ENCODE measurements at regions not wholly inside any gene's neighbourhood (a gene's known extent, or its start where the extent isn't known, plus 50 kb on each side); places are given as distances from the start of the nearest gene placed in this dataset.

DNA sequence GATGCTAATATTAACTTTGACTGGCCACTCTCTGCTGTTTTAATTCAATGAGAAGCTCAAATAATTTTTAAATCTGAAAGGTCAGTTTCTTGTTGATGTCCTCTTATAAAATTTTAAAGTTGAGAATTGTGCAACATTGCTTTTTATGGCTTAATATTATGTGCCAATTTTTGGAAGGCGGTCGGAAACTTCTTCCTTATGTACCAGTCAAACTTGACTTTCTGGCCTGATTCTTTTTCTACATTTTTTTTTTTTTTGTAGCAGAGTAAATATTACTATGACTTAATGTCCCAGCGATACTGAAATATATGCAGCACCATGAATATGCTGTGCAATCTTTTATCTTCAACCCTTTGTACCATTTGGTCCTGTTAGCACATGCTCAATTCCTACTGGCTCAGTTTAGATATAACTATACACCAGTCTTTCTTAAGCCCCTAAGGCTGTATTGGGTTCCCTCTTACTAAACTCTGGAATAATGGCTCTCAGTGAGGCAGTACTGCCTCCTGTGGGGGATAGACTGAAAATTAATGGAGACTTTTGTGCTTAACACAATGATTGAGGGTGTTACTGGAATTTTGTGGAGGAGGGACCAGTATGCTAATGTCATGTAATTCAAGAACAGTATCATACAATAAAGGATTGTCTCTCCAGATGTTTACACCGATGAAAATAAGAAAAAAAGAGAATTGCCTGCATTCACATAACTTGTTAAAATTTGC is 156.4 kb upstream of the SYNCRIP start:
- TF ChIP-seq, protein P1, sequence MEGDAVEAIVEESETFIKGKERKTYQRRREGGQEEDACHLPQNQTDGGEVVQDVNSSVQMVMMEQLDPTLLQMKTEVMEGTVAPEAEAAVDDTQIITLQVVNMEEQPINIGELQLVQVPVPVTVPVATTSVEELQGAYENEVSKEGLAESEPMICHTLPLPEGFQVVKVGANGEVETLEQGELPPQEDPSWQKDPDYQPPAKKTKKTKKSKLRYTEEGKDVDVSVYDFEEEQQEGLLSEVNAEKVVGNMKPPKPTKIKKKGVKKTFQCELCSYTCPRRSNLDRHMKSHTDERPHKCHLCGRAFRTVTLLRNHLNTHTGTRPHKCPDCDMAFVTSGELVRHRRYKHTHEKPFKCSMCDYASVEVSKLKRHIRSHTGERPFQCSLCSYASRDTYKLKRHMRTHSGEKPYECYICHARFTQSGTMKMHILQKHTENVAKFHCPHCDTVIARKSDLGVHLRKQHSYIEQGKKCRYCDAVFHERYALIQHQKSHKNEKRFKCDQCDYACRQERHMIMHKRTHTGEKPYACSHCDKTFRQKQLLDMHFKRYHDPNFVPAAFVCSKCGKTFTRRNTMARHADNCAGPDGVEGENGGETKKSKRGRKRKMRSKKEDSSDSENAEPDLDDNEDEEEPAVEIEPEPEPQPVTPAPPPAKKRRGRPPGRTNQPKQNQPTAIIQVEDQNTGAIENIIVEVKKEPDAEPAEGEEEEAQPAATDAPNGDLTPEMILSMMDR (IDR thresholded peaks at IDR 0.05; ENCODE audit: poor library complexity, severe bottlenecking): no peak
- ATAC-seq (ENCODE audit: low read depth) (no peak), DNase-seq (ENCODE audit: low spot score) (no peak)
- no peaks in the 10 kb centered on the region for H3K36me3 ChIP-seq (ENCODE audit: low read depth)
- H3K9me3 ChIP-seq (ENCODE audit: severe bottlenecking): peaks cover 2% of the 10 kb centered on the region
- H3K4me1 ChIP-seq (ENCODE audit: insufficient read depth, poor library complexity, severe bottlenecking): no peaks in the 10 kb centered on the region
- H3K4me3 ChIP-seq (ENCODE audit: severe bottlenecking): no peak overlapping the region
- peaks cover 4% of the 10 kb centered on the region for H3K27me3 ChIP-seq (ENCODE audit: insufficient read depth, poor library complexity, severe bottlenecking)
- H3K27ac ChIP-seq (ENCODE audit: poor library complexity, severe bottlenecking): no peak overlapping the region

DNA sequence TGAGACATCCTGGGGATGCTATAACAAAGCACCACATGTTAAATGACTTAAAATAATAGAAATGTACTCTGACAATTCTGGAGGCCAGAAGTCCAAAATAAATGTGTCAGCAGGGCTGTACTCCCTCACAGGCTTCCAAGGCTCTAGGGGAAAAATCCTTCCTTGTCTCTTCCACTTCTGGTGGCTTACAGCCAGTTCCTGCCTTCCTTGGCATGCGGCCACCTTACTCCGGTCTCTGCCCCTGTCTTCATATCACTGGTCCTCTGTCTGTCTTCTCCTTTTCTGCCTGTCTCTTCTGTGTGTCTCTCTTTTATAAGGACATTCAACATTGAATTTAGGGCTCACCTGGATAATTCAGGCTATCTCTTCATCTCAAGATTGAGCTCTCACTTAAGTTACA is 155.3 kb upstream of the SYNCRIP start:
- H3K4me1 ChIP-seq (ENCODE audit: insufficient read depth, poor library complexity, severe bottlenecking): no peaks in the 10 kb centered on the region
- H3K27ac ChIP-seq (ENCODE audit: poor library complexity, severe bottlenecking): no peak overlapping the region
- TF ChIP-seq, protein P1 (IDR thresholded peaks at IDR 0.05; ENCODE audit: poor library complexity, severe bottlenecking): no peak
- DNase-seq (ENCODE audit: low spot score): no peak
- H3K4me3 ChIP-seq (ENCODE audit: severe bottlenecking): no peak overlapping the region
- no peak for ATAC-seq (ENCODE audit: low read depth)
- H3K9me3 ChIP-seq (ENCODE audit: severe bottlenecking): peaks cover 2% of the 10 kb centered on the region
- H3K36me3 ChIP-seq (ENCODE audit: low read depth): no peaks in the 10 kb centered on the region
- peaks cover 4% of the 10 kb centered on the region for H3K27me3 ChIP-seq (ENCODE audit: insufficient read depth, poor library complexity, severe bottlenecking)

DNA sequence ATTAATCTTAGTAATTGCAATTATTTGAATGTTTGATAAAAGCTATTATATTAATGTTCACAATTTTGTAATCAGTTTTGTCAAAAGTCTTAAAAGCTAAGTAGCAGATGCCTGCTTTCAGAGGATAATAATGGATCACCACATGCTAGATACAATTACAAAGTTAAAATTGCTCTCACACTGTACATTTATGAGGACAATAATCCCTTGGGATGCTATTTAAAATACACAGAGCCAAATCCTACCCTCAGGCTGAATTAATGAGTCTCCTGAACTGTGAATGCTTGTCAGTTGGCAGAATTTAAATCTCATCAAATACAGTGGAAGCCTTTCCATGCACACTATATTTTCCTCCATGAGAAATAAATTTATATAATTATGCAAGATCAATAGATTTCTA is 153.3 kb upstream of the SYNCRIP start:
- Histone ChIP-seq H3K27me3 (ENCODE audit: insufficient read depth, poor library complexity, severe bottlenecking) (peaks cover 4% of the 10 kb centered on the region), H3K4me3 (ENCODE audit: severe bottlenecking) (no peak overlapping the region), H3K9me3 (ENCODE audit: severe bottlenecking) (peaks cover 2% of the 10 kb centered on the region), H3K27ac (ENCODE audit: poor library complexity, severe bottlenecking) (no peak overlapping the region), H3K36me3 (ENCODE audit: low read depth) (no peaks in the 10 kb centered on the region), H3K4me1 (ENCODE audit: insufficient read depth, poor library complexity, severe bottlenecking) (peaks cover 3% of the 10 kb centered on the region)
- TF ChIP-seq, protein P1 (IDR thresholded peaks at IDR 0.05; ENCODE audit: poor library complexity, severe bottlenecking): no peak
- no peak for ATAC-seq (ENCODE audit: low read depth)
- DNase-seq (ENCODE audit: low spot score): no peak

DNA sequence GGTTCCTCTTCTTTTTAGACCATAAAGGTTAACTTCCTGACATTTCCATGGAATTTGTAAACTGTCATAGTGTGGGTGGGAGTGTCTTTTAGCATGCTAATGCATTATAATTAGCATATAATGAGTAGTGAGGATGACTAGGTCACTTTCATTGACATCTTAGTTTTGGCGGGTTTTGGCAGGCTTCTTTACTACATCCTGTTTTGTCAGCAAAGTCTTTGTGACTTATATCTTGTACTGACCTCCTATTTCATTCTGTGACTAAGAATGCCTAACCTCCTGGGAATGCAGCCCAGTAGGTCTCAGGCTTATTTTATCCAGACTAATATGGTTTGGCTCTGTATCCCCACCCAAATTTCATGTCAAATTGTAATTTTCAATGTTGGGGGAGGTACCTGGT is 149.6 kb upstream of the SYNCRIP start:
- Histone ChIP-seq H3K27ac (ENCODE audit: poor library complexity, severe bottlenecking) (no peak overlapping the region), H3K9me3 (ENCODE audit: severe bottlenecking) (no peaks in the 10 kb centered on the region), H3K27me3 (ENCODE audit: insufficient read depth, poor library complexity, severe bottlenecking) (peaks cover 4% of the 10 kb centered on the region), H3K36me3 (ENCODE audit: low read depth) (no peaks in the 10 kb centered on the region), H3K4me3 (ENCODE audit: severe bottlenecking) (no peak overlapping the region), H3K4me1 (ENCODE audit: insufficient read depth, poor library complexity, severe bottlenecking) (peaks cover 3% of the 10 kb centered on the region)
- DNase-seq (ENCODE audit: low spot score) (no peak), ATAC-seq (ENCODE audit: low read depth) (peak; percentile 64; the same call in 2 of the 3 replicates)
- TF ChIP-seq, protein P1 (IDR thresholded peaks at IDR 0.05; ENCODE audit: poor library complexity, severe bottlenecking): no peak

DNA sequence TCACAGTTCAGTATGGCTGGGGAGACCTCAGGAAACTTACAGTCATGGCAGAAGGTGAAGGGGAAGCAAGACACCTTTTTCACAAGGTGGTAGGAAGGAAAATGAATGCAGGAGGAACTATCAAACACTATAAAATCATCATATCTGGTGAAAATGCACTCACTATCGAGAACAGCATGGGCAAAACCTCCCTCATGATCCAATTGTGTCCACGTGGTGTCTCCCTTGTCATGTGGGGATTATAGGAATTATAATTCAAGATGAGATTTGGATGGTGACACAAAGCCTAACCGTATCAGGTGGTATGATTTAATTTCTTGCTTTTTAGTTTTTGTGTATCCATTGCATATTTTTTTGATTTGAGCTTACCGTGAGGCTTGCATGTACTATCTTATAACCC is 133.2 kb upstream of the SYNCRIP start:
- H3K4me1 ChIP-seq (ENCODE audit: insufficient read depth, poor library complexity, severe bottlenecking): no peaks in the 10 kb centered on the region
- no peaks in the 10 kb centered on the region for H3K9me3 ChIP-seq (ENCODE audit: severe bottlenecking)
- TF ChIP-seq, protein P1 (IDR thresholded peaks at IDR 0.05; ENCODE audit: poor library complexity, severe bottlenecking): peak; percentile 29
- ATAC-seq (ENCODE audit: low read depth) (no peak), DNase-seq (ENCODE audit: low spot score) (no peak)
- H3K36me3 ChIP-seq (ENCODE audit: low read depth): no peaks in the 10 kb centered on the region
- no peak overlapping the region for H3K27ac ChIP-seq (ENCODE audit: poor library complexity, severe bottlenecking)
- peaks cover 6% of the 10 kb centered on the region for H3K27me3 ChIP-seq (ENCODE audit: insufficient read depth, poor library complexity, severe bottlenecking)
- H3K4me3 ChIP-seq (ENCODE audit: severe bottlenecking): no peak overlapping the region

All from RWPE2 (cell line).